ENCODE measurements at regions not wholly inside any gene's neighbourhood (a gene's known extent, or its start where the extent isn't known, plus 50 kb on each side); places are given as distances from the start of the nearest gene placed in this dataset.
"Not testable (repeated sequence)": the region's sequence is repeated elsewhere in the genome, so short reads cannot be mapped to it uniquely, and the experiment has no call there.

DNA sequence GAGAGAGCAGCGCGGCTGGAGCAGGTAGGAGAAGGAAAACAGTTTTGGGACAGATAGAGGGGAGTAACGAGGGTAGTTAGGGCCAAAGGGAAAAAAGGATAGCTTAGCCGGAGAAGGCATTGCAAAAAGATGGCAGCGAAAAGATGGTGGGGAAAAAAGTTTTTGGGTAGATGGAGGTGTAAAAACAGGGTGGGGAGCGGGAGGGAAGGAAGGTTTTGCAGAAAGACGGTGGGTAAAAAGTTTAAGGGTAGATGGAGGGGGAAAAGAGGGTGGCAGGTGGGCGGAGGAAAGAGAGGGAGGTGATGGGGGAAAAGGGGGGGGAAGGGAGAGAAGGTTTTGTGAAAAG lies 174.2 kb downstream of the USP22 start (continued):
- TF ChIP-seq, protein P1, sequence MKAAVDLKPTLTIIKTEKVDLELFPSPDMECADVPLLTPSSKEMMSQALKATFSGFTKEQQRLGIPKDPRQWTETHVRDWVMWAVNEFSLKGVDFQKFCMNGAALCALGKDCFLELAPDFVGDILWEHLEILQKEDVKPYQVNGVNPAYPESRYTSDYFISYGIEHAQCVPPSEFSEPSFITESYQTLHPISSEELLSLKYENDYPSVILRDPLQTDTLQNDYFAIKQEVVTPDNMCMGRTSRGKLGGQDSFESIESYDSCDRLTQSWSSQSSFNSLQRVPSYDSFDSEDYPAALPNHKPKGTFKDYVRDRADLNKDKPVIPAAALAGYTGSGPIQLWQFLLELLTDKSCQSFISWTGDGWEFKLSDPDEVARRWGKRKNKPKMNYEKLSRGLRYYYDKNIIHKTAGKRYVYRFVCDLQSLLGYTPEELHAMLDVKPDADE (conservative IDR thresholded peaks at IDR 0.05; ENCODE audit: control insufficient read depth, low read depth, low read length), result 0 out of 2 replicates have a peak, but pooled peaks have one; percentile 45

DNA sequence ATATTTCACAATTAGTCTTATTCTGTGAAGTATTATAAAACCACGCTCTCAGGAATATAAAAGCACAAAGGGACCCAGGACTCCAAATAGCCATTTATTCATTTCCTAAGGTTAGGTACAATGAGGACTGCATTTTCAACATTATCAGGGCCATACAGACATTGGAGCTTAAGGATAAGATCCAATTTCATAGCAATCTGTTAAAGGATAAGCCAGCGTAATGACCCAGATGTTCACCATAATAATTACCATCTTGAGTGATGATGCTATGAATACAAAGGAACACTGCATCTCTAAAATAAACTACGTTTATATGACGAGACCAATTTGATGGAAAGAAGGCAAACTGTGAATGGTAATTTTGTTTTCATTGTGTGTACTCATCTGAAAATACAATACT lies 169.6 kb downstream of the USP22 start:
- H2AFZ ChIP-seq (ENCODE audit: low read depth, low read length); H3K27me3 ChIP-seq (ENCODE audit: control insufficient read depth in 2 of 2, insufficient read depth in 2 of 2, low read length in 2 of 2); H3K9ac ChIP-seq (ENCODE audit: insufficient read depth in 1 of 2, low read depth in 2 of 2, low read length in 2 of 2); H4K20me1 ChIP-seq (replicated peaks; ENCODE audit: control insufficient read depth, insufficient read depth, low read length); H3K27ac ChIP-seq (ENCODE audit: extremely low read depth, low read depth, low read length); H3K4me1 ChIP-seq (replicated peaks in 1 of 2; ENCODE audit: control insufficient read depth in 2 of 2, insufficient read depth in 2 of 2, low read length in 2 of 2); ATAC-seq; BruUV-seq (replicated peaks); intact Hi-C loops (cut with micrococcal nuclease); CTCF ChIA-PET (ENCODE audit: low intra/inter-chr PET ratio); FAIRE-seq; H3K9me1 ChIP-seq (ENCODE audit: control insufficient read depth, insufficient read depth, low read length); H3K36me3 ChIP-seq (ENCODE audit: control insufficient read depth, insufficient read depth, low read length); H3K4me3 ChIP-seq; POLR2A ChIA-PET; H3K9me3 ChIP-seq (replicated peaks; ENCODE audit: control insufficient read depth, insufficient read depth, low read depth, low read length); TF ChIP-seq ATF1 (CRISPR knock-in tag; IDR thresholded peaks at IDR 0.05); FOXM1 (CRISPR knock-in tag; IDR thresholded peaks at IDR 0.05; ENCODE audit: low read depth): not testable (repeated sequence)
- in situ Hi-C loops (cut with MboI), result loop anchor here (25.0 kb wide), 1 partner anchor 1214 kb away; no protein-coding TSS in a partner anchor
- WGBS (ENCODE audit: insufficient coverage, low coverage, missing lambda C conversion rate), result 0% methylated on average over 4 of the region's 4 CpGs
- Histone ChIP-seq H3K79me2 (ENCODE audit: control insufficient read depth, insufficient read depth, low read length) (peaks cover 93% of the 10 kb centered on the region), H3K4me2 (ENCODE audit: insufficient read depth, low read length) (0 out of 2 replicates have a peak overlapping the region, but pooled peaks have one; percentile 4)
- peak in 1 of 4 experiments; percentile 19 for DNase-seq (ENCODE audit: extremely low read depth in 1 of 4, low spot score in 3 of 4)
- TF ChIP-seq CBFA2T2 (conservative IDR thresholded peaks at IDR 0.05) (peak; percentile 81), NFIC (IDR thresholded peaks at IDR 0.05) (peak; percentile 40; the same call in 1 of the 2 replicates), MEIS2 (IDR thresholded peaks at IDR 0.05; ENCODE audit: partially characterized antibody) (peak; percentile 18), ARID1B (IDR thresholded peaks at IDR 0.05) (peak; percentile 84), ATF1 (tag; IDR thresholded peaks at IDR 0.05) (0 out of 2 replicates have a peak, but pooled peaks have one; percentile 17), MTA2 (IDR thresholded peaks at IDR 0.05; ENCODE audit: low read depth) (peak; percentile 62; the same call in 1 of the 2 replicates), TCF3 (CRISPR knock-in tag; IDR thresholded peaks at IDR 0.05) (0 out of 2 replicates have a peak, but pooled peaks have one; percentile 21), FOXM1 (IDR thresholded peaks at IDR 0.05; ENCODE audit: low read depth) (0 out of 2 replicates have a peak, but pooled peaks have one; percentile 35), TAL1 (IDR thresholded peaks at IDR 0.05) (peak; percentile 84), POLR2AphosphoS5 (IDR thresholded peaks at IDR 0.05; ENCODE audit: control insufficient read depth, insufficient read depth, low read depth, low read length) (peak; percentile 21; the same call in 1 of the 2 replicates), CBFA2T3 (IDR thresholded peaks at IDR 0.05) (peak; percentile 88), NCOR1 (IDR thresholded peaks at IDR 0.05) (peak; percentile 80), SOX6 (IDR thresholded peaks at IDR 0.05) (peak; percentile 63)
- TF ChIP-seq, protein P2, sequence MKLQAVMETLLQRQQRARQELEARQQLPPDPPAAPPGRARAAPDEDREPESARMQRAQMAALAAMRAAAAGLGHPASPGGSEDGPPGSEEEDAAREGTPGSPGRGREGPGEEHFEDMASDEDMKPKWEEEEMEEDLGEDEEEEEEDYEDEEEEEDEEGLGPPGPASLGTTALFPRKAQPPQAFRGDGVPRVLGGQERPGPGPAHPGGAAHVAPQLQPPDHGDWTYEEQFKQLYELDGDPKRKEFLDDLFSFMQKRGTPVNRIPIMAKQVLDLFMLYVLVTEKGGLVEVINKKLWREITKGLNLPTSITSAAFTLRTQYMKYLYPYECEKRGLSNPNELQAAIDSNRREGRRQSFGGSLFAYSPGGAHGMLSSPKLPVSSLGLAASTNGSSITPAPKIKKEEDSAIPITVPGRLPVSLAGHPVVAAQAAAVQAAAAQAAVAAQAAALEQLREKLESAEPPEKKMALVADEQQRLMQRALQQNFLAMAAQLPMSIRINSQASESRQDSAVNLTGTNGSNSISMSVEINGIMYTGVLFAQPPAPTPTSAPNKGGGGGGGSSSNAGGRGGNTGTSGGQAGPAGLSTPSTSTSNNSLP (IDR thresholded peaks at IDR 0.05; ENCODE audit: borderline replicate concordance, low read depth, low read length), result 0 out of 2 replicates have a peak, but pooled peaks have one; percentile 12
- TF ChIP-seq, protein P3, sequence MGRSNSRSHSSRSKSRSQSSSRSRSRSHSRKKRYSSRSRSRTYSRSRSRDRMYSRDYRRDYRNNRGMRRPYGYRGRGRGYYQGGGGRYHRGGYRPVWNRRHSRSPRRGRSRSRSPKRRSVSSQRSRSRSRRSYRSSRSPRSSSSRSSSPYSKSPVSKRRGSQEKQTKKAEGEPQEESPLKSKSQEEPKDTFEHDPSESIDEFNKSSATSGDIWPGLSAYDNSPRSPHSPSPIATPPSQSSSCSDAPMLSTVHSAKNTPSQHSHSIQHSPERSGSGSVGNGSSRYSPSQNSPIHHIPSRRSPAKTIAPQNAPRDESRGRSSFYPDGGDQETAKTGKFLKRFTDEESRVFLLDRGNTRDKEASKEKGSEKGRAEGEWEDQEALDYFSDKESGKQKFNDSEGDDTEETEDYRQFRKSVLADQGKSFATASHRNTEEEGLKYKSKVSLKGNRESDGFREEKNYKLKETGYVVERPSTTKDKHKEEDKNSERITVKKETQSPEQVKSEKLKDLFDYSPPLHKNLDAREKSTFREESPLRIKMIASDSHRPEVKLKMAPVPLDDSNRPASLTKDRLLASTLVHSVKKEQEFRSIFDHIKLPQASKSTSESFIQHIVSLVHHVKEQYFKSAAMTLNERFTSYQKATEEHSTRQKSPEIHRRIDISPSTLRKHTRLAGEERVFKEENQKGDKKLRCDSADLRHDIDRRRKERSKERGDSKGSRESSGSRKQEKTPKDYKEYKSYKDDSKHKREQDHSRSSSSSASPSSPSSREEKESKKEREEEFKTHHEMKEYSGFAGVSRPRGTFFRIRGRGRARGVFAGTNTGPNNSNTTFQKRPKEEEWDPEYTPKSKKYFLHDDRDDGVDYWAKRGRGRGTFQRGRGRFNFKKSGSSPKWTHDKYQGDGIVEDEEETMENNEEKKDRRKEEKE (IDR thresholded peaks at IDR 0.05; ENCODE audit: borderline replicate concordance in 1 of 2, control insufficient read depth in 1 of 2, low read depth in 2 of 2, low read length in 1 of 2), result peak in 1 of 2 experiments; percentile 56; a peak in 1 of 4 replicates
